Panc1 (cell line): ENCODE measurements at regions not wholly inside any gene's neighbourhood (a gene's known extent, or its start where the extent isn't known, plus 50 kb on each side); places are given as distances from the start of the nearest gene placed in this dataset.

Experiments used
- POLR2AphosphoS5 ChIP-seq: IDR thresholded peaks from 2 replicates; pipeline ENCODE4 v1.6.1; 2012; ENCODE audit warnings: mild to moderate bottlenecking, low read depth, low read length, moderate library complexity
- SIN3A ChIP-seq: IDR thresholded peaks from 2 replicates; pipeline ENCODE4 v1.6.1; 2012; ENCODE audit warnings: low read depth, mild to moderate bottlenecking, low read length, moderate library complexity, borderline replicate concordance; ENCODE audit not compliant: insufficient read depth
- TCF7L2 ChIP-seq: IDR thresholded peaks from 2 replicates; pipeline ENCODE4 v1.6.1; 2011; ENCODE audit warnings: mild to moderate bottlenecking, low read depth, low read length, inconsistent platforms
- TF ChIP-seq, protein P1 (sequence below): fragments of 450-650 bp; IDR thresholded peaks from 2 replicates; pipeline ENCODE4 v1.5.1; 2017; ENCODE audit warnings: mild to moderate bottlenecking
- TF ChIP-seq, protein P2 (sequence below), 2 experiments: IDR thresholded peaks; 2 replicates each; pipeline ENCODE4 v1.6.1; 2011 to 2012; ENCODE audit warnings: low read depth in 2 of 2, control low read depth in 1 of 2, low read length in 1 of 2, mild to moderate bottlenecking in 1 of 2, moderate library complexity in 1 of 2; ENCODE audit not compliant: insufficient read depth in 1 of 2

DNA sequence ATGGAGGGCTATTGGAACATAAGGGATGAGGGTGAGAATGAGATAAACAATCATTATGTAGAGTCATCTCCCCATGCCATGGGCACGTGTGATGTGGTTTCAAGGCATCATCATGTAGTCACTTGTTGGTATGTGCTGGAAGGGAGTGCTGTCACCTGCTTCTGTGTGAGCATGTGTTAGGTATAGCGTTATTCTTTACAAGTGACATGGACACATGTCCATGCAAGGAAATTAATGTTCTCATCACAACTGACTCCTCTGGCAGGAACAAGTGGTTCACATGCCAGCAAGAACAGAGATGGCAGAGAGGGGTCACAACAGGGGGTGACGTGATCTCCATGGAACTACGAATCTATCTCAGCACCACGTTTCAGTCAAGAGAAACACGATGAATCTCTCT lies 815.8 kb downstream of the BCL11B start:
- TF ChIP-seq, protein P1, sequence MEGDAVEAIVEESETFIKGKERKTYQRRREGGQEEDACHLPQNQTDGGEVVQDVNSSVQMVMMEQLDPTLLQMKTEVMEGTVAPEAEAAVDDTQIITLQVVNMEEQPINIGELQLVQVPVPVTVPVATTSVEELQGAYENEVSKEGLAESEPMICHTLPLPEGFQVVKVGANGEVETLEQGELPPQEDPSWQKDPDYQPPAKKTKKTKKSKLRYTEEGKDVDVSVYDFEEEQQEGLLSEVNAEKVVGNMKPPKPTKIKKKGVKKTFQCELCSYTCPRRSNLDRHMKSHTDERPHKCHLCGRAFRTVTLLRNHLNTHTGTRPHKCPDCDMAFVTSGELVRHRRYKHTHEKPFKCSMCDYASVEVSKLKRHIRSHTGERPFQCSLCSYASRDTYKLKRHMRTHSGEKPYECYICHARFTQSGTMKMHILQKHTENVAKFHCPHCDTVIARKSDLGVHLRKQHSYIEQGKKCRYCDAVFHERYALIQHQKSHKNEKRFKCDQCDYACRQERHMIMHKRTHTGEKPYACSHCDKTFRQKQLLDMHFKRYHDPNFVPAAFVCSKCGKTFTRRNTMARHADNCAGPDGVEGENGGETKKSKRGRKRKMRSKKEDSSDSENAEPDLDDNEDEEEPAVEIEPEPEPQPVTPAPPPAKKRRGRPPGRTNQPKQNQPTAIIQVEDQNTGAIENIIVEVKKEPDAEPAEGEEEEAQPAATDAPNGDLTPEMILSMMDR, result no peak
- no peak for TF ChIP-seq SIN3A
- TF ChIP-seq POLR2AphosphoS5, result no peak
- TF ChIP-seq, protein P2, sequence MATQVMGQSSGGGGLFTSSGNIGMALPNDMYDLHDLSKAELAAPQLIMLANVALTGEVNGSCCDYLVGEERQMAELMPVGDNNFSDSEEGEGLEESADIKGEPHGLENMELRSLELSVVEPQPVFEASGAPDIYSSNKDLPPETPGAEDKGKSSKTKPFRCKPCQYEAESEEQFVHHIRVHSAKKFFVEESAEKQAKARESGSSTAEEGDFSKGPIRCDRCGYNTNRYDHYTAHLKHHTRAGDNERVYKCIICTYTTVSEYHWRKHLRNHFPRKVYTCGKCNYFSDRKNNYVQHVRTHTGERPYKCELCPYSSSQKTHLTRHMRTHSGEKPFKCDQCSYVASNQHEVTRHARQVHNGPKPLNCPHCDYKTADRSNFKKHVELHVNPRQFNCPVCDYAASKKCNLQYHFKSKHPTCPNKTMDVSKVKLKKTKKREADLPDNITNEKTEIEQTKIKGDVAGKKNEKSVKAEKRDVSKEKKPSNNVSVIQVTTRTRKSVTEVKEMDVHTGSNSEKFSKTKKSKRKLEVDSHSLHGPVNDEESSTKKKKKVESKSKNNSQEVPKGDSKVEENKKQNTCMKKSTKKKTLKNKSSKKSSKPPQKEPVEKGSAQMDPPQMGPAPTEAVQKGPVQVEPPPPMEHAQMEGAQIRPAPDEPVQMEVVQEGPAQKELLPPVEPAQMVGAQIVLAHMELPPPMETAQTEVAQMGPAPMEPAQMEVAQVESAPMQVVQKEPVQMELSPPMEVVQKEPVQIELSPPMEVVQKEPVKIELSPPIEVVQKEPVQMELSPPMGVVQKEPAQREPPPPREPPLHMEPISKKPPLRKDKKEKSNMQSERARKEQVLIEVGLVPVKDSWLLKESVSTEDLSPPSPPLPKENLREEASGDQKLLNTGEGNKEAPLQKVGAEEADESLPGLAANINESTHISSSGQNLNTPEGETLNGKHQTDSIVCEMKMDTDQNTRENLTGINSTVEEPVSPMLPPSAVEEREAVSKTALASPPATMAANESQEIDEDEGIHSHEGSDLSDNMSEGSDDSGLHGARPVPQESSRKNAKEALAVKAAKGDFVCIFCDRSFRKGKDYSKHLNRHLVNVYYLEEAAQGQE (IDR thresholded peaks at IDR 0.05; ENCODE audit: insufficient read depth in 1 of 2, low read depth in 2 of 2, low read length in 1 of 2), result no peak
- TF ChIP-seq TCF7L2, result no peak
